Mesenchymal stem cell (in vitro differentiated cells and primary cell): ENCODE measurements at regions not wholly inside any gene's neighbourhood (a gene's known extent, or its start where the extent isn't known, plus 50 kb on each side); places are given as distances from the start of the nearest gene placed in this dataset.

Experiments
- DNase-seq: peaks from one replicate; pipeline ENCODE4 v3.0.0-alpha.2; 2013
- H2AFZ ChIP-seq: one replicate; pipeline ENCODE4 v1.6.1; 2013; ENCODE audit warnings: low read depth, mild to moderate bottlenecking, control low read depth, inconsistent platforms, low read length, moderate library complexity
- H2AK5ac ChIP-seq: 2 replicates; pipeline ENCODE4 v1.6.1; 2013; ENCODE audit warnings: low read length, moderate library complexity, mild to moderate bottlenecking, inconsistent platforms; ENCODE audit not compliant: severe bottlenecking
- H2BK120ac ChIP-seq: one replicate; pipeline ENCODE4 v1.6.1; 2013; ENCODE audit warnings: low read depth, mild to moderate bottlenecking, inconsistent platforms, low read length, moderate library complexity
- H2BK12ac ChIP-seq, 2 experiments: one replicate each; pipeline ENCODE4 v1.6.1; 2013; ENCODE audit warnings: inconsistent platforms in 2 of 2, low read length in 2 of 2, mild to moderate bottlenecking in 2 of 2, moderate library complexity in 2 of 2, control low read depth in 1 of 2
- H2BK15ac ChIP-seq: one replicate; pipeline ENCODE4 v1.6.1; 2013; ENCODE audit warnings: mild to moderate bottlenecking, low read depth, inconsistent platforms; ENCODE audit not compliant: poor library complexity, severe bottlenecking
- H2BK5ac ChIP-seq: 2 replicates; pipeline ENCODE4 v1.6.1; 2013; ENCODE audit warnings: low read depth, mild to moderate bottlenecking, low read length, control low read depth, inconsistent platforms; ENCODE audit not compliant: poor library complexity, severe bottlenecking
- H3K14ac ChIP-seq, 2 experiments: one replicate each; pipeline ENCODE4 v1.6.1; 2013; ENCODE audit warnings: inconsistent platforms in 2 of 2, low read length in 2 of 2, control low read depth in 1 of 2, mild to moderate bottlenecking in 1 of 2, moderate library complexity in 1 of 2
- H3K18ac ChIP-seq, 2 experiments: one replicate each; pipeline ENCODE4 v1.6.1; 2013; ENCODE audit warnings: inconsistent platforms in 2 of 2, low read length in 2 of 2, control low read depth in 1 of 2, low read depth in 1 of 2, mild to moderate bottlenecking in 1 of 2
- H3K23ac ChIP-seq, 2 experiments: one replicate each; pipeline ENCODE4 v1.6.1; 2013; ENCODE audit warnings: inconsistent platforms in 2 of 2, low read length in 2 of 2, mild to moderate bottlenecking in 2 of 2, moderate library complexity in 2 of 2, control low read depth in 1 of 2
- H3K27ac ChIP-seq: 2 replicates; pipeline ENCODE4 v1.5.1; 2013; ENCODE audit warnings: mild to moderate bottlenecking, moderate library complexity, low read length, control low read depth, inconsistent platforms; ENCODE audit not compliant: poor library complexity, severe bottlenecking
- H3K27me3 ChIP-seq, 2 experiments: 2 replicates each; pipeline versions ENCODE4 v1.6.1 to v1.7.0; 2013; ENCODE audit warnings: low read length in 2 of 2, mild to moderate bottlenecking in 2 of 2, moderate library complexity in 2 of 2, control low read depth in 1 of 2, inconsistent platforms in 1 of 2; ENCODE audit not compliant: control insufficient read depth in 1 of 2, insufficient read depth in 1 of 2
- H3K36me3 ChIP-seq, 2 experiments: 2 replicates each; pipeline versions ENCODE4 v1.6.1 to v1.7.0; 2013; ENCODE audit warnings: low read length in 2 of 2, control low read depth in 1 of 2, inconsistent platforms in 1 of 2, low read depth in 1 of 2, mild to moderate bottlenecking in 1 of 2; ENCODE audit not compliant: insufficient read depth in 2 of 2, control insufficient read depth in 1 of 2
- H3K4ac ChIP-seq, 2 experiments: one replicate each; pipeline ENCODE4 v1.6.1; 2013; ENCODE audit warnings: inconsistent platforms in 2 of 2, low read length in 2 of 2, mild to moderate bottlenecking in 2 of 2, moderate library complexity in 2 of 2, control low read depth in 1 of 2, low read depth in 1 of 2
- H3K4me1 ChIP-seq: 2 replicates; pipeline ENCODE4 v1.6.1; 2013; ENCODE audit warnings: low read depth, low read length, control low read depth; ENCODE audit not compliant: control insufficient read depth, insufficient read depth
- H3K4me2 ChIP-seq: 2 replicates; pipeline ENCODE4 v1.6.1; 2013; ENCODE audit warnings: low read length, mild to moderate bottlenecking, inconsistent platforms; ENCODE audit not compliant: poor library complexity, severe bottlenecking
- H3K4me3 ChIP-seq, 2 experiments: 2 replicates each; pipeline versions ENCODE4 v1.5.1 to v1.7.0; 2013; ENCODE audit warnings: low read length in 2 of 2, mild to moderate bottlenecking in 2 of 2, control low read depth in 1 of 2, low read depth in 1 of 2; ENCODE audit not compliant: insufficient read depth in 1 of 2
- H3K79me1 ChIP-seq: replicated peaks from 2 replicates; pipeline ENCODE4 v1.6.1; 2013; ENCODE audit warnings: mild to moderate bottlenecking, control low read depth, low read length, inconsistent platforms; ENCODE audit not compliant: poor library complexity, severe bottlenecking
- H3K9ac ChIP-seq: 2 replicates; pipeline ENCODE4 v1.7.0; 2013; ENCODE audit warnings: mild to moderate bottlenecking, low read length, moderate library complexity
- H3K9me3 ChIP-seq: 2 replicates; pipeline ENCODE4 v1.7.0; 2013; ENCODE audit warnings: mild to moderate bottlenecking, low read length; ENCODE audit not compliant: control insufficient read depth
- H4K8ac ChIP-seq: one replicate; pipeline ENCODE4 v1.6.1; 2013; ENCODE audit warnings: inconsistent platforms, mild to moderate bottlenecking, low read length, moderate library complexity
- H4K91ac ChIP-seq: one replicate; pipeline ENCODE4 v1.6.1; 2013; ENCODE audit warnings: mild to moderate bottlenecking, low read length, inconsistent platforms
- WGBS: methylation state at CpG from one replicate; pipeline ENCODE4 v1.1.7; 2013; ENCODE audit warnings: mixed read lengths; 5-methylcytosine and 5-hydroxymethylcytosine counted together

DNA sequence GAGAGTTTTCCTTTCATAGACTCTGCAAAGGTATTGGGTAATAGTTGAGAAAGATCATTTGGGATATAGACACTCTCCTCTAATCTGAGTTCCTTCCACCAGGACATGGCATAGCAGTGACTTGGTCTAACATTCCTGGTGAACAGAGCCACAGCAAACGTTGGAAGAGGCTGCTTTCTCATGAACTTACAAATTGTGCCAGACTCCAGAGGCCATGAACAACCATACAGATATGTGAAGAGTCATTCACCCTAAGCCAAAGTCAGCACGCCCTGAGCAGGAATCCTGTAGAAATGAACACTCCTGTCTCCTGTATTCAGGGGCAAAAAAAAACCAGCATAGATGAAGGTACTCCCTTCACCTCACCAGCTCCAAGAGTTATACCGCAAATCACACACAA lies 152.8 kb downstream of the TMEM18 start:
- Histone ChIP-seq H3K27ac (no peak overlapping the region), H3K23ac (no peak overlapping the region), H3K27me3 (no peaks in the 10 kb centered on the region), H2BK120ac (no peak overlapping the region), H4K8ac (no peak overlapping the region), H3K4me1 (no peaks in the 10 kb centered on the region), H2BK5ac (no peak overlapping the region), H3K4me2 (no peak overlapping the region), H3K9me3 (no peaks in the 10 kb centered on the region), H3K4me3 (no peak overlapping the region), H3K4ac (no peak overlapping the region), H2AK5ac (no peak overlapping the region), H2BK12ac (no peak overlapping the region), H4K91ac (no peak overlapping the region), H3K18ac (no peak overlapping the region), H2BK15ac (no peak overlapping the region), H3K14ac (no peak overlapping the region), H2AFZ (no peak overlapping the region), H3K9ac (no peak overlapping the region), H3K79me1 (no peaks in the 10 kb centered on the region), H3K36me3 (no peaks in the 10 kb centered on the region)
- 26% methylated on average over 3 of the region's 3 CpGs for WGBS
- no peak for DNase-seq

DNA sequence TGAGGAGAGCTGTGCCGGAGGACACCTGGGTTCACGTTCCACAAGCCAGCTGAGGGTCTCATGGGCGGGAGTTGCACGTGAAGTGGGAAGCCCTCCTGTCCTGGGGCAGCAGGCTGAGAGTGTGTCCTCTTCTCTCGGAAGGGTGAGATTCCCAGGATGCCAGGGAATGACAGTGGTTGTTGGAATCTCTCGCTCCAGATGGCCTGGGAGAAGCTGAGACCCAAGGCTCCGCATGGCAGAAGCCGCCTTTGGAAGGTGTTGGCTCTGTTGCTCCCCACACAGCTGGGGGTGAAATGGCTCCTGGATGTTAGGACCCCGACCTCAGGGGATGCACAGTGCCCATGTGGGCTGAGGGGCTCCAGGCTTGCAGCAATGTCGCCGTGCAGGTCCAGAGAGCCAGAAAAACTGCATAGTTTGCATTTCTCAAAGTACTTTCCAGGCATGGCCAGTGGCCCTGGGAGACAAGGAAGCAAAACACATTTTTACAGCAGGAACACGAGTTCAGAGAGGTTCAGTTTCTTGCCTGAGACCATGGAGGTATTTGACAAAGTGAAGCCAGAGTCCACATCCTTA lies 153.4 kb downstream of the TMEM18 start:
- Histone ChIP-seq H3K18ac (no peak overlapping the region), H3K14ac (no peak overlapping the region), H3K4ac (no peak overlapping the region), H3K4me1 (no peaks in the 10 kb centered on the region), H2AFZ (no peak overlapping the region), H2AK5ac (no peak overlapping the region), H2BK5ac (no peak overlapping the region), H2BK15ac (no peak overlapping the region), H3K79me1 (no peaks in the 10 kb centered on the region), H3K9me3 (no peaks in the 10 kb centered on the region), H3K4me3 (no peak overlapping the region), H4K91ac (no peak overlapping the region), H3K9ac (no peak overlapping the region), H2BK120ac (no peak overlapping the region), H3K27me3 (no peaks in the 10 kb centered on the region), H2BK12ac (no peak overlapping the region), H3K36me3 (no peaks in the 10 kb centered on the region), H3K4me2 (no peak overlapping the region), H3K27ac (no peak overlapping the region), H4K8ac (no peak overlapping the region), H3K23ac (no peak overlapping the region)
- 73% methylated on average over 12 of the region's 12 CpGs for WGBS
- no peak for DNase-seq

DNA sequence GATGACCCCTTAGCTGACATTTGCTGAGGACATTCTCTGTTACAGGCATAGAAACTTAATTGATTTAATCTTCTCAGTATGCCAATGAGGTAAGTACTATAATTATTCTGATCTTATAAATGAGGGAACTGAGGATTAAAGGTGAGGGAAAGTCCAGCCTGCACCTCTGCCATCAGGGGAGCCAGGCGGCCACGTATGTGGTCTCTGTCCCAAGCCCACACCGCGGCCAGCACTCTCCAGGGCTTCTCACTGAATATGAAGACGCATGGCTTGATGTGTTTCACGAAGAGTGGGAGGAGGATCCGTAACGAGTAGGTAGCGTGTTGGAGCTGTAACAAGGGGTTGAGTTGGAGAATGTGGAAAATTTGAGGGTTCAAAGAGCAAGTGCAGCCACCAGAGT lies 154.4 kb downstream of the TMEM18 start:
- Histone ChIP-seq H2BK120ac (no peak overlapping the region), H3K4me3 (no peak overlapping the region), H3K23ac (no peak overlapping the region), H3K36me3 (no peaks in the 10 kb centered on the region), H3K79me1 (no peaks in the 10 kb centered on the region), H3K4me1 (no peaks in the 10 kb centered on the region), H3K9me3 (no peaks in the 10 kb centered on the region), H3K14ac (no peak overlapping the region), H2AK5ac (no peak overlapping the region), H2BK12ac (no peak overlapping the region), H2BK5ac (no peak overlapping the region), H3K4me2 (no peak overlapping the region), H4K91ac (no peak overlapping the region), H3K27ac (no peak overlapping the region), H4K8ac (no peak overlapping the region), H3K18ac (no peak overlapping the region), H3K9ac (no peak overlapping the region), H2AFZ (no peak overlapping the region), H3K4ac (no peak overlapping the region), H3K27me3 (no peaks in the 10 kb centered on the region), H2BK15ac (no peak overlapping the region)
- no peak for DNase-seq
- WGBS = 85% methylated on average over 9 of the region's 9 CpGs

DNA sequence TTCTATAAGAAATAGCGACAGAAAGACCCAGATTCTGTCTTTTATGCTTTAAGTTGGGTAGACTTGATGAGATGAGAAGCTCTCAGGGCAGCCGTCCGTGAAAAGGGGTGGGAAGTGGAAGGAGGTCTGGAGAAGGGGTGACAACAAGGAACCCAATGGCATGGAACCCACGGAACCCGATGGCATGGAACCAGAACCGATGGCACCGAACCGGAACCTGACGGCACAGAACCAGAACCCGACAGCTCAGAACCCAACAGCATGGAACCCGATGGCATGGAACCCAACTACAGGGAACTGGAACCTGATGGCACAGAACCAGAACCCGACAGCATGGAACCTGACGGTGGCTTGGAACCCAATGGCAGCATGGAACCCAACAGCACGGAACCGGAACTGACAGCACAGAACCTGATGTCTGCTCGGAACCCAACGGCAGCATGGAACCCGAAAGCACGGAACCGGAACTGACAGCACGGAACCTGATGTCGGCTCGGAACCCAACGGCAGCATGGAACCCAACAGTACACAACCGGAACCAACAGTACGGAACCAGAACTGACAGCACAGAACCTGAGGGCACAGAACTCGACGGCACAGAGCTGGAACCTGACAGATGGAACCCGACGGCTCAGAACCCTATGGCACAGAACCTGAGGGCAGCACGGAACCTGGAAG lies 155.2 kb downstream of the TMEM18 start:
- Histone ChIP-seq H3K18ac (no peak overlapping the region), H3K4me3 (no peak overlapping the region), H4K8ac (no peak overlapping the region), H2BK5ac (no peak overlapping the region), H2AFZ (no peak overlapping the region), H3K27me3 (no peaks in the 10 kb centered on the region), H3K79me1 (no peaks in the 10 kb centered on the region), H3K27ac (no peak overlapping the region), H3K4me1 (no peaks in the 10 kb centered on the region), H3K9me3 (no peaks in the 10 kb centered on the region), H2AK5ac (no peak overlapping the region), H2BK12ac (no peak overlapping the region), H4K91ac (no peak overlapping the region), H3K4ac (no peak overlapping the region), H3K23ac (no peak overlapping the region), H2BK120ac (no peak overlapping the region), H3K9ac (no peak overlapping the region), H3K36me3 (no peaks in the 10 kb centered on the region), H2BK15ac (no peak overlapping the region), H3K4me2 (no peak overlapping the region), H3K14ac (no peak overlapping the region)
- 92% methylated on average over 31 of the region's 31 CpGs for WGBS
- DNase-seq = no peak
